Activated naive CD8-positive, alpha-beta T cell treated with anti-CD3 and anti-CD28 coated beads, Interleukin-2, amount 50 U/mL, for 24 hours (primary cell): ENCODE measurements at regions not wholly inside any gene's neighbourhood (a gene's known extent, or its start where the extent isn't known, plus 50 kb on each side); places are given as distances from the start of the nearest gene placed in this dataset.

ENCODE experiments used
- ATAC-seq: fragments of 150-1000 bp; cut with Tn5 transposase; one replicate; pipeline ENCODE4 v1.10.0; 2021
- DNase-seq: peaks from one replicate; pipeline ENCODE4 v3.0.0; 2021
- H3K27ac Mint-ChIP-seq: one replicate; pipeline ENCODE4 v1.8.0; 2021; ENCODE audit warnings: mild to moderate bottlenecking, mixed read lengths
- H3K27me3 Mint-ChIP-seq: one replicate; pipeline ENCODE4 v1.8.0; 2021; ENCODE audit warnings: mixed read lengths
- H3K36me3 Mint-ChIP-seq: one replicate; pipeline ENCODE4 v1.8.0; 2021; ENCODE audit warnings: low read depth, mixed read lengths
- H3K4me1 Mint-ChIP-seq: one replicate; pipeline ENCODE4 v1.8.0; 2021; ENCODE audit warnings: mixed read lengths
- H3K4me3 Mint-ChIP-seq: one replicate; pipeline ENCODE4 v1.8.0; 2021; ENCODE audit warnings: mild to moderate bottlenecking, moderate library complexity, mixed read lengths
- H3K9me3 Mint-ChIP-seq: one replicate; pipeline ENCODE4 v1.8.0; 2021; ENCODE audit warnings: mixed read lengths

GRCh38 chr5:58202941-58203444 lies 256.9 kb downstream of the PLK2 start:
- H3K36me3 Mint-ChIP-seq: no peaks in the 10 kb centered on the region
- ATAC-seq (no peak), DNase-seq (no peak)
- no peak overlapping the region for H3K27ac Mint-ChIP-seq
- H3K4me3 Mint-ChIP-seq: no peak overlapping the region
- H3K9me3 Mint-ChIP-seq: no peaks in the 10 kb centered on the region
- no peaks in the 10 kb centered on the region for H3K4me1 Mint-ChIP-seq
- peaks cover 4% of the 10 kb centered on the region for H3K27me3 Mint-ChIP-seq

GRCh38 chr5:58201922-58202648 lies 257.8 kb downstream of the PLK2 start:
- no peaks in the 10 kb centered on the region for H3K9me3 Mint-ChIP-seq
- H3K27me3 Mint-ChIP-seq: peaks cover 4% of the 10 kb centered on the region
- H3K4me3 Mint-ChIP-seq: no peak overlapping the region
- no peaks in the 10 kb centered on the region for H3K36me3 Mint-ChIP-seq
- no peaks in the 10 kb centered on the region for H3K4me1 Mint-ChIP-seq
- H3K27ac Mint-ChIP-seq: no peak overlapping the region
- no peak for DNase-seq
- no peak for ATAC-seq

GRCh38 chr5:58200451-58200850 lies 259.4 kb downstream of the PLK2 start:
- Mint-ChIP-seq H3K4me1 (no peaks in the 10 kb centered on the region), H3K27ac (no peak overlapping the region), H3K27me3 (peaks cover 4% of the 10 kb centered on the region), H3K36me3 (no peaks in the 10 kb centered on the region), H3K4me3 (no peak overlapping the region), H3K9me3 (no peaks in the 10 kb centered on the region)
- DNase-seq: no peak
- ATAC-seq: no peak

GRCh38 chr5:58199087-58199486 lies 260.8 kb downstream of the PLK2 start:
- Mint-ChIP-seq H3K9me3 (no peaks in the 10 kb centered on the region), H3K36me3 (no peaks in the 10 kb centered on the region), H3K27me3 (peaks cover 4% of the 10 kb centered on the region), H3K4me1 (no peaks in the 10 kb centered on the region), H3K4me3 (no peak overlapping the region), H3K27ac (no peak overlapping the region)
- ATAC-seq (no peak), DNase-seq (no peak)

- Mint-ChIP-seq H3K27ac (no peak overlapping the region), H3K36me3 (no peaks in the 10 kb centered on the region), H3K27me3 (peaks cover 4% of the 10 kb centered on the region), H3K4me1 (no peaks in the 10 kb centered on the region), H3K9me3 (no peaks in the 10 kb centered on the region), H3K4me3 (no peak overlapping the region)
- DNase-seq (no peak), ATAC-seq (no peak)
Observed at GRCh38 chr5:58198330-58198729, 261.6 kb downstream of the PLK2 start.

GRCh38 chr5:58197875-58198274 lies 262.0 kb downstream of the PLK2 start:
- H3K27me3 Mint-ChIP-seq: peaks cover 4% of the 10 kb centered on the region
- H3K4me1 Mint-ChIP-seq: no peaks in the 10 kb centered on the region
- no peaks in the 10 kb centered on the region for H3K9me3 Mint-ChIP-seq
- H3K27ac Mint-ChIP-seq: no peak overlapping the region
- ATAC-seq (no peak), DNase-seq (no peak)
- H3K36me3 Mint-ChIP-seq: no peaks in the 10 kb centered on the region
- no peak overlapping the region for H3K4me3 Mint-ChIP-seq

- DNase-seq (no peak), ATAC-seq (no peak)
- H3K36me3 Mint-ChIP-seq: no peaks in the 10 kb centered on the region
- no peak overlapping the region for H3K4me3 Mint-ChIP-seq
- H3K27me3 Mint-ChIP-seq: no peaks in the 10 kb centered on the region
- H3K4me1 Mint-ChIP-seq: no peaks in the 10 kb centered on the region
- no peaks in the 10 kb centered on the region for H3K9me3 Mint-ChIP-seq
- H3K27ac Mint-ChIP-seq: no peak overlapping the region
Observed at GRCh38 chr5:58191443-58191842, 268.4 kb downstream of the PLK2 start.

- no peak overlapping the region for H3K4me3 Mint-ChIP-seq
- no peak for DNase-seq
- ATAC-seq: no peak
- no peaks in the 10 kb centered on the region for H3K9me3 Mint-ChIP-seq
- no peaks in the 10 kb centered on the region for H3K27me3 Mint-ChIP-seq
- no peak overlapping the region for H3K27ac Mint-ChIP-seq
- H3K4me1 Mint-ChIP-seq: no peaks in the 10 kb centered on the region
- no peaks in the 10 kb centered on the region for H3K36me3 Mint-ChIP-seq
Observed at GRCh38 chr5:58188262-58188651, 271.6 kb downstream of the PLK2 start.

GRCh38 chr5:58187432-58188261 lies 272.2 kb downstream of the PLK2 start:
- H3K27me3 Mint-ChIP-seq: no peaks in the 10 kb centered on the region
- no peaks in the 10 kb centered on the region for H3K9me3 Mint-ChIP-seq
- no peak overlapping the region for H3K4me3 Mint-ChIP-seq
- no peak for DNase-seq
- no peaks in the 10 kb centered on the region for H3K36me3 Mint-ChIP-seq
- no peak for ATAC-seq
- no peak overlapping the region for H3K27ac Mint-ChIP-seq
- H3K4me1 Mint-ChIP-seq: no peaks in the 10 kb centered on the region

GRCh38 chr5:58185801-58186200 lies 274.1 kb downstream of the PLK2 start:
- H3K4me1 Mint-ChIP-seq: no peaks in the 10 kb centered on the region
- H3K27me3 Mint-ChIP-seq: peaks cover 1% of the 10 kb centered on the region
- H3K36me3 Mint-ChIP-seq: no peaks in the 10 kb centered on the region
- ATAC-seq: no peak
- no peak overlapping the region for H3K27ac Mint-ChIP-seq
- H3K9me3 Mint-ChIP-seq: no peaks in the 10 kb centered on the region
- no peak overlapping the region for H3K4me3 Mint-ChIP-seq
- no peak for DNase-seq

- H3K9me3 Mint-ChIP-seq: no peaks in the 10 kb centered on the region
- DNase-seq (no peak), ATAC-seq (no peak)
- H3K27me3 Mint-ChIP-seq: peaks cover 1% of the 10 kb centered on the region
- no peak overlapping the region for H3K27ac Mint-ChIP-seq
- H3K4me1 Mint-ChIP-seq: no peaks in the 10 kb centered on the region
- H3K4me3 Mint-ChIP-seq: no peak overlapping the region
- H3K36me3 Mint-ChIP-seq: no peaks in the 10 kb centered on the region
Observed at GRCh38 chr5:58185397-58185796, 274.5 kb downstream of the PLK2 start.

- H3K4me1 Mint-ChIP-seq: no peaks in the 10 kb centered on the region
- ATAC-seq (no peak), DNase-seq (no peak)
- H3K4me3 Mint-ChIP-seq: no peak overlapping the region
- H3K27ac Mint-ChIP-seq: no peak overlapping the region
- no peaks in the 10 kb centered on the region for H3K36me3 Mint-ChIP-seq
- H3K9me3 Mint-ChIP-seq: no peaks in the 10 kb centered on the region
- peaks cover 1% of the 10 kb centered on the region for H3K27me3 Mint-ChIP-seq
Observed at GRCh38 chr5:58184910-58185309, 275.0 kb downstream of the PLK2 start.

GRCh38 chr5:58183786-58184085 lies 276.1 kb downstream of the PLK2 start:
- Mint-ChIP-seq H3K4me1 (no peaks in the 10 kb centered on the region), H3K27me3 (peaks cover 1% of the 10 kb centered on the region), H3K4me3 (no peak overlapping the region), H3K9me3 (no peaks in the 10 kb centered on the region), H3K27ac (no peak overlapping the region), H3K36me3 (no peaks in the 10 kb centered on the region)
- DNase-seq (no peak), ATAC-seq (no peak)

GRCh38 chr5:58183078-58183785 lies 276.7 kb downstream of the PLK2 start:
- ATAC-seq: no peak
- no peak for DNase-seq
- Mint-ChIP-seq H3K4me3 (no peak overlapping the region), H3K9me3 (no peaks in the 10 kb centered on the region), H3K27ac (no peak overlapping the region), H3K36me3 (no peaks in the 10 kb centered on the region), H3K4me1 (no peaks in the 10 kb centered on the region), H3K27me3 (peaks cover 1% of the 10 kb centered on the region)
